ENCODE measurements at regions not wholly inside any gene's neighbourhood (a gene's known extent, or its start where the extent isn't known, plus 50 kb on each side); places are given as distances from the start of the nearest gene placed in this dataset.

- Histone ChIP-seq H3K27ac (ENCODE audit: low read length) (no peak overlapping the region), H3K36me3 (ENCODE audit: control insufficient read depth, insufficient read depth, low read length) (no peaks in the 10 kb centered on the region), H3K4me3 (ENCODE audit: low read depth in 2 of 2, low read length in 2 of 2) (no peak overlapping the region), H3K27me3 (ENCODE audit: control insufficient read depth, insufficient read depth, low read length) (no peaks in the 10 kb centered on the region), H3K9me3 (ENCODE audit: control insufficient read depth, insufficient read depth, low read depth, low read length) (no peaks in the 10 kb centered on the region), H3K4me1 (ENCODE audit: control insufficient read depth, insufficient read depth, low read length) (no peaks in the 10 kb centered on the region)
- ATAC-seq: no peak
- DNase-seq (ENCODE audit: low read depth, low spot score): no peak
- in situ Hi-C loops (cut with HindIII; ENCODE audit: low pct_unique_long_range_greater_than_20kb, low sequenced_read_pairs): no loop called here
- intact Hi-C loops (cut with micrococcal nuclease; ENCODE audit: unreplicated experiment): no loop called here
- POLR2A ChIA-PET: no interaction called here
- TF ChIP-seq REST (IDR thresholded peaks at IDR 0.05; ENCODE audit: insufficient read depth in 1 of 2, low read depth in 2 of 2, low read length in 1 of 2): no peak
- no peak for TF ChIP-seq SIN3A (IDR thresholded peaks at IDR 0.05; ENCODE audit: borderline replicate concordance, insufficient read depth, low read depth, low read length)
- no peak for TF ChIP-seq POLR2AphosphoS5 (IDR thresholded peaks at IDR 0.05; ENCODE audit: low read depth, low read length)
- no peak for TF ChIP-seq CTCF (IDR thresholded peaks at IDR 0.05)
- TF ChIP-seq TCF7L2 (IDR thresholded peaks at IDR 0.05; ENCODE audit: low read depth, low read length): no peak
- CTCF ChIA-PET: no interaction called here
- no TSS peak for BruUV-seq (replicated peaks)
These were observed 939.0 kb downstream of the BRD1 start for GRCh38 chr22:48888466-48889208.

- Histone ChIP-seq H3K4me1 (ENCODE audit: control insufficient read depth, insufficient read depth, low read length) (no peaks in the 10 kb centered on the region), H3K4me3 (ENCODE audit: low read depth in 2 of 2, low read length in 2 of 2) (no peak overlapping the region), H3K27me3 (ENCODE audit: control insufficient read depth, insufficient read depth, low read length) (no peaks in the 10 kb centered on the region), H3K27ac (ENCODE audit: low read length) (no peak overlapping the region), H3K36me3 (ENCODE audit: control insufficient read depth, insufficient read depth, low read length) (no peaks in the 10 kb centered on the region), H3K9me3 (ENCODE audit: control insufficient read depth, insufficient read depth, low read depth, low read length) (no peaks in the 10 kb centered on the region)
- no peak for ATAC-seq
- in situ Hi-C loops (cut with HindIII; ENCODE audit: low pct_unique_long_range_greater_than_20kb, low sequenced_read_pairs): no loop called here
- ChIA-PET CTCF (no interaction called here), POLR2A (no interaction called here)
- intact Hi-C loops (cut with micrococcal nuclease; ENCODE audit: unreplicated experiment): no loop called here
- BruUV-seq (replicated peaks): no TSS peak
- TF ChIP-seq POLR2AphosphoS5 (IDR thresholded peaks at IDR 0.05; ENCODE audit: low read depth, low read length): no peak
- no peak for TF ChIP-seq REST (IDR thresholded peaks at IDR 0.05; ENCODE audit: insufficient read depth in 1 of 2, low read depth in 2 of 2, low read length in 1 of 2)
- TF ChIP-seq TCF7L2 (IDR thresholded peaks at IDR 0.05; ENCODE audit: low read depth, low read length): no peak
- no peak for TF ChIP-seq SIN3A (IDR thresholded peaks at IDR 0.05; ENCODE audit: borderline replicate concordance, insufficient read depth, low read depth, low read length)
- TF ChIP-seq CTCF (IDR thresholded peaks at IDR 0.05): no peak
- DNase-seq (ENCODE audit: low read depth, low spot score): no peak
These were observed 940.0 kb downstream of the BRD1 start for GRCh38 chr22:48887394-48888332.

Measured in Panc1 (cell line).